SK-N-SH (cell line): ENCODE measurements at regions not wholly inside any gene's neighbourhood (a gene's known extent, or its start where the extent isn't known, plus 50 kb on each side); places are given as distances from the start of the nearest gene placed in this dataset.

Experiments
- CTCF ChIA-PET: fragments of 300-600, 350-600 bp; formaldehyde crosslinking; extraction: SDS; loops from one replicate; lab custom pipeline; 2021; lab: Yijun Ruan, JAX
- POLR2A ChIA-PET: fragments of 350-600 bp; sonication (Branson Sonifier 250); formaldehyde crosslinking; extraction: SDS; loops from one replicate; lab custom pipeline; 2020; ENCODE audit warnings: antibody characterized with exemption, inconsistent platforms; lab: Yijun Ruan, JAX
- DNase-seq: peaks from one replicate; pipeline ENCODE4 v3.0.0; 2012
- H2AFZ ChIP-seq: fragments of 200-600 bp; sonication (generic); 2 replicates; pipeline ENCODE4 v1.8.1; 2016; ENCODE audit warnings: antibody characterized with exemption, mild to moderate bottlenecking, low read depth
- H3F3A ChIP-seq: fragments of 200-600 bp; sonication (generic); replicated peaks from 2 replicates; pipeline ENCODE3; 2016; ENCODE audit warnings: antibody characterized with exemption, mild to moderate bottlenecking; ENCODE audit not compliant: insufficient read depth
- H3K27ac ChIP-seq, 2 experiments: fragments of 200-500 bp in 1 of 2; fragments of 200-600 bp in 1 of 2; sonication (Bioruptor generic) in 1 of 2; sonication (generic), shearing (Covaris generic) in 1 of 2; 2 replicates each; pipeline versions ENCODE4 v1.5.1 to v1.6.1; 2014 to 2016; ENCODE audit warnings: low read depth in 2 of 2, inconsistent platforms in 1 of 2, low read length in 1 of 2, mild to moderate bottlenecking in 1 of 2, mixed read lengths in 1 of 2
- H3K27me3 ChIP-seq: fragments of 200-600 bp; sonication (generic), shearing (Covaris generic); 2 replicates; pipeline ENCODE4 v1.6.1; 2016; ENCODE audit warnings: mixed run types; ENCODE audit not compliant: insufficient read depth
- H3K36me3 ChIP-seq, 2 experiments: fragments of 200-500 bp in 1 of 2; fragments of 200-600 bp in 1 of 2; sonication (Bioruptor generic) in 1 of 2; sonication (generic) in 1 of 2; replicated peaks in 1 of 2; 2 replicates each; pipeline versions ENCODE3 to v1.5.1; 2014 to 2016; ENCODE audit warnings: low read length in 1 of 2, mild to moderate bottlenecking in 1 of 2; ENCODE audit not compliant: insufficient read depth in 2 of 2, control insufficient read depth in 1 of 2
- H3K4me1 ChIP-seq, 2 experiments: fragments of 200-500 bp in 1 of 2; fragments of 200-600 bp in 1 of 2; sonication (Bioruptor generic) in 1 of 2; sonication (generic), shearing (Covaris generic) in 1 of 2; 2 replicates each; pipeline versions ENCODE4 v1.5.1 to v1.6.1; 2014 to 2016; ENCODE audit warnings: low read depth in 1 of 2, low read length in 1 of 2, mixed run types in 1 of 2; ENCODE audit not compliant: insufficient read depth in 2 of 2, control insufficient read depth in 1 of 2
- H3K4me2 ChIP-seq: fragments of 200-600 bp; sonication (generic), shearing (Covaris generic); 2 replicates; pipeline ENCODE4 v1.6.1; 2017; ENCODE audit warnings: mixed run types
- H3K4me3 ChIP-seq, 2 experiments: fragments of 200-500 bp in 1 of 2; fragments of 200-600 bp in 1 of 2; sonication (Bioruptor generic) in 1 of 2; sonication (generic), shearing (Covaris generic) in 1 of 2; 2 replicates each; pipeline versions ENCODE4 v1.5.1 to v1.8.1; 2014 to 2016; ENCODE audit warnings: low read depth in 2 of 2, inconsistent platforms in 1 of 2, low read length in 1 of 2, mild to moderate bottlenecking in 1 of 2, mixed read lengths in 1 of 2, moderate library complexity in 1 of 2
- H3K79me2 ChIP-seq: fragments of 200-600 bp; sonication (generic); 2 replicates; pipeline ENCODE4 v1.8.1; 2017; ENCODE audit warnings: mild to moderate bottlenecking; ENCODE audit not compliant: insufficient read depth
- H3K9ac ChIP-seq: fragments of 200-600 bp; sonication (generic); 2 replicates; pipeline ENCODE4 v1.6.1; 2017; ENCODE audit warnings: mixed run types
- H3K9me2 ChIP-seq: fragments of 200-600 bp; sonication (generic); 2 replicates; pipeline ENCODE4 v1.6.1; 2017; ENCODE audit warnings: mixed run types
- H3K9me3 ChIP-seq: fragments of 200-600 bp; sonication (generic); 2 replicates; pipeline ENCODE4 v1.6.1; 2017; ENCODE audit warnings: mixed run types, mild to moderate bottlenecking, moderate library complexity
- H4K20me1 ChIP-seq: fragments of 200-600 bp; sonication (generic); 2 replicates; pipeline ENCODE4 v1.6.1; 2017; ENCODE audit warnings: mild to moderate bottlenecking, mixed run types; ENCODE audit not compliant: insufficient read depth
- FOSL2 ChIP-seq: IDR thresholded peaks from 2 replicates; pipeline ENCODE4 v1.4.0; 2012; ENCODE audit warnings: low read depth, mild to moderate bottlenecking, moderate library complexity, borderline replicate concordance
- FOXJ3 ChIP-seq: sonication (generic); formaldehyde crosslinking; IDR thresholded peaks from 2 replicates; pipeline ENCODE4 v1.5.1; 2020; ENCODE audit warnings: mild to moderate bottlenecking, missing genetic modification reagents
- FOXM1 ChIP-seq: IDR thresholded peaks from 2 replicates; pipeline ENCODE4 v1.4.0; 2012; ENCODE audit warnings: low read depth, mild to moderate bottlenecking
- GABPA ChIP-seq: IDR thresholded peaks from 2 replicates; pipeline ENCODE4 v1.4.0; 2012; ENCODE audit warnings: low read depth, mild to moderate bottlenecking
- IRF3 ChIP-seq: fragments of 150-350 bp; IDR thresholded peaks from 2 replicates; pipeline ENCODE4 v1.6.1; 2016; ENCODE audit warnings: mild to moderate bottlenecking, low read depth, low read length
- JUND ChIP-seq: IDR thresholded peaks from 2 replicates; pipeline ENCODE4 v1.4.0; 2012
- MAX ChIP-seq: IDR thresholded peaks from 2 replicates; pipeline ENCODE4 v1.4.0; 2012; ENCODE audit warnings: low read depth
- MEF2A ChIP-seq: IDR thresholded peaks from 2 replicates; pipeline ENCODE4 v1.4.0; 2012; ENCODE audit warnings: low read depth, borderline replicate concordance
- MXI1 ChIP-seq: IDR thresholded peaks from 2 replicates; pipeline ENCODE4 v1.6.1; 2012; ENCODE audit warnings: mild to moderate bottlenecking, low read depth, low read length, improper control_type of control experiment
- NFIC ChIP-seq: IDR thresholded peaks from 2 replicates; pipeline ENCODE4 v1.4.0; 2012; ENCODE audit warnings: borderline replicate concordance
- NRF1 ChIP-seq: IDR thresholded peaks from 2 replicates; pipeline ENCODE4 v1.6.1; 2012; ENCODE audit warnings: low read depth, mild to moderate bottlenecking, low read length
- PBX3 ChIP-seq: IDR thresholded peaks from 2 replicates; pipeline ENCODE4; 2012
- POLR2AphosphoS5 ChIP-seq: IDR thresholded peaks from 2 replicates; pipeline ENCODE4 v1.6.1; 2012; ENCODE audit warnings: low read depth, low read length
- RAD21 ChIP-seq: IDR thresholded peaks from 2 replicates; pipeline ENCODE4 v1.6.1; 2012; ENCODE audit warnings: mild to moderate bottlenecking, low read length
- RCOR1 ChIP-seq: fragments of 150-350 bp; IDR thresholded peaks from 2 replicates; pipeline ENCODE4 v1.6.1; 2017; ENCODE audit warnings: antibody characterized with exemption, low read length
- RFX5 ChIP-seq: IDR thresholded peaks from 2 replicates; pipeline ENCODE4 v1.6.1; 2012; ENCODE audit warnings: mild to moderate bottlenecking, improper control_type of control experiment, low read length
- SMC3 ChIP-seq: IDR thresholded peaks from 2 replicates; pipeline ENCODE4 v1.6.1; 2012; ENCODE audit warnings: low read depth, low read length, improper control_type of control experiment
- USF1 ChIP-seq: IDR thresholded peaks from 2 replicates; pipeline ENCODE4 v1.4.0; 2012; ENCODE audit warnings: low read depth, borderline replicate concordance
- WGBS: methylation state at CpG from one replicate; pipeline ENCODE4 v1.1.6; 2017; ENCODE audit warnings: low lambda C conversion rate; 5-methylcytosine and 5-hydroxymethylcytosine counted together

- no peak overlapping the region for H3K27ac ChIP-seq
- WGBS = 38% methylated on average over 1 of the region's 1 CpG
These were observed 388.1 kb downstream of the KCNRG start for GRCh38 chr13:50403311-50403710.

GRCh38 chr13:50404116-50404515, 388.9 kb downstream of the KCNRG start:
- H3K79me2 ChIP-seq = no peaks in the 10 kb centered on the region
- CTCF ChIA-PET = interaction anchor here (0.7 kb wide), 1 partner anchor 15 kb away, joined by 3 read pairs; no protein-coding TSS in a partner anchor
- H3K4me3 ChIP-seq = no peak overlapping the region
- no peaks in the 10 kb centered on the region for H3F3A ChIP-seq
- no peaks in the 10 kb centered on the region for H3K9me2 ChIP-seq
- WGBS = 90% methylated on average over 3 of the region's 3 CpGs
- no peak overlapping the region for H3K27ac ChIP-seq
- no peak overlapping the region for H2AFZ ChIP-seq
- H3K36me3 ChIP-seq = no peaks in the 10 kb centered on the region
- peaks cover 3 to 22% of the 10 kb centered on the region in 2 experiments for H3K4me1 ChIP-seq
- H3K9me3 ChIP-seq = no peaks in the 10 kb centered on the region
- no peak overlapping the region for H3K9ac ChIP-seq
- POLR2A ChIA-PET = no interaction called here
- no peaks in the 10 kb centered on the region for H3K27me3 ChIP-seq
- TF ChIP-seq RFX5 = no peak
- TF ChIP-seq POLR2AphosphoS5 = no peak
- no peak for DNase-seq
- no peak overlapping the region for H3K4me2 ChIP-seq
- no peaks in the 10 kb centered on the region for H4K20me1 ChIP-seq

More at GRCh38 chr13:50403311-50403710, 388.1 kb downstream of the KCNRG start:
- Histone ChIP-seq H3K27me3 (no peaks in the 10 kb centered on the region), H3K9me3 (no peaks in the 10 kb centered on the region), H3K4me1 (peaks cover 3 to 22% of the 10 kb centered on the region in 2 experiments), H3K9ac (no peak overlapping the region), H3K4me3 (no peak overlapping the region), H4K20me1 (no peaks in the 10 kb centered on the region), H3F3A (no peaks in the 10 kb centered on the region), H3K36me3 (no peaks in the 10 kb centered on the region), H3K9me2 (no peaks in the 10 kb centered on the region), H3K4me2 (no peak overlapping the region)
- POLR2A ChIA-PET = no interaction called here
- TF ChIP-seq FOSL2 = no peak
- TF ChIP-seq, all 33 proteins: peak for 0
- CTCF ChIA-PET = interaction anchor here (0.7 to 1.3 kb wide), 2 partner anchors 15 to 214 kb away, joined by 3 read pairs; no protein-coding TSS in a partner anchor
- no peak for DNase-seq
- H3K79me2 ChIP-seq = no peaks in the 10 kb centered on the region
- H2AFZ ChIP-seq = no peak overlapping the region

GRCh38 chr13:50404769-50405168, 389.5 kb downstream of the KCNRG start:
- TF ChIP-seq NRF1 (no peak), IRF3 (no peak), FOXJ3 (no peak), MEF2A (no peak), NFIC (no peak), FOSL2 (no peak), PBX3 (no peak), RCOR1 (no peak), SMC3 (no peak), USF1 (no peak), JUND (no peak), MXI1 (no peak), FOXM1 (no peak), GABPA (no peak), RAD21 (no peak), MAX (no peak), RFX5 (no peak)
- ChIA-PET POLR2A (no interaction called here), CTCF (no interaction called here)
- Histone ChIP-seq H3K27ac (no peak overlapping the region), H3K4me3 (no peak overlapping the region), H3K79me2 (no peaks in the 10 kb centered on the region), H3K9ac (no peak overlapping the region), H3F3A (no peaks in the 10 kb centered on the region), H3K9me3 (no peaks in the 10 kb centered on the region), H3K36me3 (no peaks in the 10 kb centered on the region), H4K20me1 (no peaks in the 10 kb centered on the region), H2AFZ (no peak overlapping the region), H3K27me3 (no peaks in the 10 kb centered on the region), H3K9me2 (no peaks in the 10 kb centered on the region), H3K4me2 (no peak overlapping the region), H3K4me1 (peaks cover 3 to 22% of the 10 kb centered on the region in 2 experiments)
- no peak for DNase-seq
- WGBS = no CpG with 5 or more reads among the region's 1 CpG
